GM19025 (cell line): ENCODE measurements at regions not wholly inside any gene's neighbourhood (a gene's known extent, or its start where the extent isn't known, plus 50 kb on each side); places are given as distances from the start of the nearest gene placed in this dataset.

ENCODE experiments used
- ATAC-seq: cut with Tn5 transposase; IDR thresholded peaks from one replicate; pipeline ENCODE4 v1.9.1; 2021; ENCODE audit warnings: mild to moderate bottlenecking, low read depth, moderate library complexity; ENCODE audit not compliant: unreplicated experiment

- ATAC-seq, result no peak
Observed at GRCh38 chr21:16768096-16768495, 744.7 kb upstream of the CXADR start.

GRCh38 chr21:16770266-16770665 is 742.6 kb upstream of the CXADR start:
- ATAC-seq, result no peak

- no peak for ATAC-seq
Observed at GRCh38 chr21:16773206-16773605, 739.6 kb upstream of the CXADR start.

- ATAC-seq, result no peak
Observed at GRCh38 chr21:16775076-16775475, 737.8 kb upstream of the CXADR start.

- no peak for ATAC-seq
Observed at GRCh38 chr21:16777041-16777720, 735.7 kb upstream of the CXADR start.

GRCh38 chr21:16788584-16788983 is 724.3 kb upstream of the CXADR start:
- no peak for ATAC-seq

- no peak for ATAC-seq
Observed at GRCh38 chr21:16789636-16790035, 723.2 kb upstream of the CXADR start.

GRCh38 chr21:16792101-16792500 is 720.7 kb upstream of the CXADR start:
- ATAC-seq, result no peak

- no peak for ATAC-seq
Observed at GRCh38 chr21:16794950-16795349, 717.9 kb upstream of the CXADR start.

- ATAC-seq, result no peak
Observed at GRCh38 chr21:16796776-16797175, 716.1 kb upstream of the CXADR start.

- ATAC-seq, result no peak
Observed at GRCh38 chr21:16797540-16797939, 715.3 kb upstream of the CXADR start.

GRCh38 chr21:16797966-16798365 is 714.9 kb upstream of the CXADR start:
- ATAC-seq, result no peak

- no peak for ATAC-seq
Observed at GRCh38 chr21:16800536-16801275, 712.1 kb upstream of the CXADR start.

GRCh38 chr21:16811011-16811410 is 701.8 kb upstream of the CXADR start:
- no peak for ATAC-seq

- ATAC-seq, result no peak
Observed at GRCh38 chr21:16811970-16812369, 700.9 kb upstream of the CXADR start.

- ATAC-seq, result no peak
Observed at GRCh38 chr21:16815243-16815642, 697.6 kb upstream of the CXADR start.

GRCh38 chr21:16821588-16821987 is 691.3 kb upstream of the CXADR start:
- no peak for ATAC-seq

- ATAC-seq, result no peak
Observed at GRCh38 chr21:16829532-16829931, 683.3 kb upstream of the CXADR start.

GRCh38 chr21:16832791-16833190 is 680.1 kb upstream of the CXADR start:
- ATAC-seq, result no peak

- ATAC-seq, result no peak
Observed at GRCh38 chr21:16834791-16835190, 678.1 kb upstream of the CXADR start.

- ATAC-seq, result no peak
Observed at GRCh38 chr21:16837321-16837720, 675.5 kb upstream of the CXADR start.

- ATAC-seq, result no peak
Observed at GRCh38 chr21:16837721-16838120, 675.1 kb upstream of the CXADR start.
